ENCODE measurements at regions not wholly inside any gene's neighbourhood (a gene's known extent, or its start where the extent isn't known, plus 50 kb on each side); places are given as distances from the start of the nearest gene placed in this dataset.
"Not testable (repeated sequence)": the region's sequence is repeated elsewhere in the genome, so short reads cannot be mapped to it uniquely, and the experiment has no call there.

GRCh38 chr20:4462801-4463200 lies 213.7 kb upstream of the ADRA1D start:
- DNase-seq: not testable (repeated sequence)

- no peak for DNase-seq
Observed at GRCh38 chr20:4459081-4459480, 210.0 kb upstream of the ADRA1D start.

GRCh38 chr20:4457566-4458543 lies 208.8 kb upstream of the ADRA1D start:
- DNase-seq: no peak

GRCh38 chr20:4455996-4456395 lies 206.9 kb upstream of the ADRA1D start:
- DNase-seq: no peak

GRCh38 chr20:4455301-4455701 lies 206.2 kb upstream of the ADRA1D start:
- no peak for DNase-seq

- no peak for DNase-seq
Observed at GRCh38 chr20:4454111-4454510, 205.0 kb upstream of the ADRA1D start.

GRCh38 chr20:4453359-4453758 lies 204.3 kb upstream of the ADRA1D start:
- DNase-seq: no peak

- DNase-seq: no peak
Observed at GRCh38 chr20:4451487-4452081, 202.5 kb upstream of the ADRA1D start.

GRCh38 chr20:4449957-4450715 lies 201.0 kb upstream of the ADRA1D start:
- no peak for DNase-seq

- no peak for DNase-seq
Observed at GRCh38 chr20:4445784-4446183, 196.7 kb upstream of the ADRA1D start.

- DNase-seq: no peak
Observed at GRCh38 chr20:4445331-4445730, 196.2 kb upstream of the ADRA1D start.

GRCh38 chr20:4444404-4444803 lies 195.3 kb upstream of the ADRA1D start:
- no peak for DNase-seq

GRCh38 chr20:4443016-4443415 lies 193.9 kb upstream of the ADRA1D start:
- no peak for DNase-seq

- DNase-seq: no peak
Observed at GRCh38 chr20:4441871-4442270, 192.8 kb upstream of the ADRA1D start.

GRCh38 chr20:4441191-4441590 lies 192.1 kb upstream of the ADRA1D start:
- no peak for DNase-seq

- DNase-seq: no peak
Observed at GRCh38 chr20:4439461-4439860, 190.4 kb upstream of the ADRA1D start.

- no peak for DNase-seq
Observed at GRCh38 chr20:4437131-4437530, 188.0 kb upstream of the ADRA1D start.

GRCh38 chr20:4435671-4436455 lies 186.8 kb upstream of the ADRA1D start:
- no peak for DNase-seq

GRCh38 chr20:4435225-4435624 lies 186.1 kb upstream of the ADRA1D start:
- DNase-seq: no peak

GRCh38 chr20:4434681-4435080 lies 185.6 kb upstream of the ADRA1D start:
- no peak for DNase-seq

GRCh38 chr20:4431446-4431845 lies 182.4 kb upstream of the ADRA1D start:
- no peak for DNase-seq

GRCh38 chr20:4430826-4431225 lies 181.7 kb upstream of the ADRA1D start:
- DNase-seq: not testable (repeated sequence)
